Endometrium (tissue), 2 donors: ENCODE measurements at regions not wholly inside any gene's neighbourhood (a gene's known extent, or its start where the extent isn't known, plus 50 kb on each side); places are given as distances from the start of the nearest gene placed in this dataset.

ENCODE experiments used
- FAIRE-seq: peaks from 2 replicates; lab custom pipeline; 2012; peaks lifted over from hg19 to GRCh38; lab: Jason Lieb, UNC
- donor health status: control.
- donor health status: control.

DNA sequence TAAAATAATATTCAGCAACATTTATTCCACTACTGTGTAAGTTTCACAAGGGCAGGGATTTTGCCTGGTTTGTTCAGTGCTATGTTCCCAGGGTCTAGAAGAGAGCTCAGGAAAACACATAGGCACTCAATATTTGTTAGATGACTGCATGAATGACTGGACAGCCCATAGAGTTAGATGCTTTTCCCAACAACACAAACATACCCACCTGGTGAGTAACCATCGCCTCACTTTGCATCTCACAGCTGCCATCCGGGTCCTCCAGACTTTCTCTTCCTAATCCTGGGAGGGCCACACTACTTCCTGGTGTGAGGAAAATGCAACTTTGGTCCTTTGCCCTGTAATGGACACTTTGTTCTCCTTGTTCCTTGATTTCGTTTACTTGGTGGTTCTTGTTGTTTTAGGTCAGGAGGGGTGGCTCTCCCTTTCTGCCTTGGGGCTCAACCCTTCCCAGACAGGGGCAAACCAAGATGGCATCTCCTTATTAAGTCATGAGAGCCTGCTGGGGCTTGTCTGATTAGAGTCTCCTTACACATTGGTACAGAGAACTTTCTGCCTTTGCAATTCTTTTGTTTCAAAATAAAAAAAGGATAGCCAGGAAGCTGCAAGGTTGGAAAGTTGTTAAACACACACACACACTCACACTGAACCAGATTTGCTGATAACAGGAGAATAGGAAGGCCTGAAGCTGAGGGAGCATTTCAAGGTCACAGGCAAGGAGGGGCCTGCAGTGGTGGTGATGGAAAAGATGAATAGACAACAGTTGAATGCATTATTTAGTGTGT is 190.6 kb downstream of the MID1IP1 start:
- FAIRE-seq: no peak

DNA sequence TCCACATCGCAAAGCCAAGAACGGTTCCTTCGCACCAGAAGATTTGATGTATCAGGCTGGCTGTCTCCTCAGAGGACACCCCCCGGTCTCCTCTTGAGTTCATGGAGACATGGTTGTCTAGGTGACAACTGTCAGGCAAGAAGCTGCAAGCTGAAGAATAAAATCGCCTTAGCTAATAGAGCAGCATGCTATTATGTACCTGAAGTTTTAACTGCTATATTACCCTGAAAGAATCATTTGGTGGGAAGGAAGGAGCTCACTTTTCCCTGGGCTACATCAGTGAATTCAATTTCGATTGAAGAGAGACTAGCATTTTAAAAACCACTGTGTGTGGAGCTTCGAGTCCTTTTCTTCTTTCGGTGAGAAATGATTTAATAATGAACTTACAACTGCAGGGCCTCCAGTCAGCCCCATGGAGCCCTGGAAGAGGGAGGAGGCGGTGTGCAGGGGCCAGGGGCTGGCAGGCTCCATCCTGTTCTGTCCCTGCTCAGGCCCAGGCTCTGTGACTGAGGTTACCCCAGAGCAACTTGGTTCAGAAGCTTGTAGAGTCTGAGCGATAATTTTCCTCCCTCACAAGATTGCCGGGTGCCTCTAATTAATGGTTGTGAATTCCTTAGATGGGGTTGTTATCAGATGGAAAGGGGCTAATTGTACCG is 191.3 kb downstream of the MID1IP1 start:
- FAIRE-seq: no peak

DNA sequence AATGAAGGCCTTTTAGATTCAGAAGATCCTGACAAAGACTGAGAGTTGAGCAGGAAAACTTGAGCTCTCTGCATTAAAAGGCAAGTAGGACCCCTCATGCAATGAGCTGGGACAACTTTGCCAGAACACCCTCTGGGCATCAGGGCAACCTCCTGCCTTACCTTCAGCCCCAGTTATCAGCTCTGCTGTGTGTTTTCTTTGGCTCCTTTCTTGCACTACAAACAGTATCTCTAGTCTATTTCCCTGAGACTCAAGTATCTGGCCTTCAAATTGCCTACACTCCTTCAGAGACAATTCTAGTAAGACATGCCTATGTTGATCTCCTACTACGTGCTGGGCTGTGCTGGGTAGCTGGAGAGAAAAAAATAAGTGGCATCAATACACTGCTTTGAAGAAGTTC is 192.2 kb downstream of the MID1IP1 start:
- no peak for FAIRE-seq

DNA sequence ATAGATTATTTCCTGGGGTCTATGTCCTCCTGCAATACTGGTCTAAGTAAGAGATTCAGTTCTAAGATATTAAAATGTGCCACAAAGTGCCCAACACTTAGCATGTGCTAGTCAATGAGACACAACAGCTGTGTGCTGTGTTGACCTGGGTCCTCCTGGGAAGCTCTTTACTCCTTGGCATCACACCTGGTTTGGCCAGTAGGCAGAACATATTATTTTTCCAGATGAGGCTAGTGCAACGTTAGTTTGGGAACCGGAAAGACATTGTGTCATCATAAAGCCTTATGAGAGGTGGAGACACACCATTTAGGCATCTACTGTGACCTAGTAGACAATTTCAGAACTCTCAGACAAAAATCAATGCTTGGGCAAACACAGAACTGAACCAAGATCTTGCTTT is 197.8 kb downstream of the MID1IP1 start:
- no peak for FAIRE-seq

DNA sequence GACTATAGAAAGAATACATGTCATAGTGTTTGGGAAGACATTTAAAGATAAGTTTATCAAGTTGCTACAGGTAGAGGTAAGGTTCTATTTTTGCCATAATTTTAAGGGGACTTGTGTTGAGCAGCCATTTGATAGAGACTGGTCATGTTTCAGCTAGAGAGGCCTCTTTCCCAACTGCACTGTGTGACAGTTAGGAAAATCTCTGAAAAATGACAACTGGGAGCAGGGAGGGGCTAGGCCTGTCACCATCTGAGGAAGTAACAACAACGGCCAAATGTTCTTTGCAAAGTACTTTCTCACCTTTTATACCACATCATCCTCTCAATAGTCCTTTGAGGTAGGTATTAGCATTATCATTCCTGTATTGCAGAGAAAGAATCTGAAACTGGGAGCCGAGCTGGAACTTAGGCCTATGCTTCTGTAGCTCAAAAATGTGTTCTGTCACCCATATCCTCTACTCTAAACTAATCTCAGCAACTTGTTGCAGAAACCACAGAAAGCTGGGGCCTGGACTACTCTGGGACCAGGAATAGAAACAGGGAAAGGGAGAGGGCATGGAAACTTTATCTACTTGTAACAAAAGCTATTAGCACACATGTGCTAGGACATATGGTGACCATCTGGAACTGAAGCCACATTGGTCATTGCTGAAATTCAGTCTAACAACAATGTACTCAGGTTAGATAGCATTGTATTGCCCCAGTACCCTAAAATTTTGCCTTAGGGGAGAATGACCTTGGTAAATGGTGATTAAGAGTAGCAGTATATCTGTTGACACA is 198.9 kb downstream of the MID1IP1 start:
- FAIRE-seq: no peak

DNA sequence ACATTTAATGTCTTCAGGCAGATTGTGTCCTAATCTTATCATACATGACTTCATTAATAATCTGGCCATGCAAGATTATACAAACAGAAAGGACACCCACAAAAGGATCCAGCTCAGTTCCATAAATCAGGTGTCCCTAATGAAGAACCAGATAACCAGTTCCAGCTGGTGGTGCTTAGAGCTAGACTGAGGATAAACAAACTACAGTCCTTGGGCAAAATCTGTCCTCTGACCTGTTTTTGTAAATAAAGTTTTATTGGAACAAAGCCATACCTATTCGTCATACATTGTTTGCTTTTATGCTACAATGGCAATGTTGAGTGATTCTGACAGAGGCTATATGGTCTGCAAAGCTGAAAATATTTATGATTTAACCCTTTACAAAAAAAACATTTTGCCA is 199.5 kb downstream of the MID1IP1 start:
- FAIRE-seq: no peak

DNA sequence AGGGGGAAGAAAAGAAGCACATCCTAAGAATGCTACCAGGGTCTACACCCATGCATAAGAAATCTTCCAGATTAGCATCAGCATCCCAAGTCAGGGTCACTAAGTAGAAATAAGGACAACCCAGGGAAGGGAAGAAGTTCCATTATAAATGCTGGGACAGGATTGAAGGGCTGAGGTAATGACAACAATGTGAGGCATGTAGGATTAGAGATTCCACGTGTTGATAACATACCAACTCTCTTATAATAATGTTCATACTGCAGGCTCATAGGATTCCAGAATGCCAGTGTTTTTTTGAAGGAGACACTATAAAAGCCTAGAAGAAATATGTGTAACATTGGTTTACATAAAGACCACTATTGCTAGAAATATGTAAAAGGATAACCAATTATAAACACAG is 201.2 kb downstream of the MID1IP1 start:
- no peak for FAIRE-seq

DNA sequence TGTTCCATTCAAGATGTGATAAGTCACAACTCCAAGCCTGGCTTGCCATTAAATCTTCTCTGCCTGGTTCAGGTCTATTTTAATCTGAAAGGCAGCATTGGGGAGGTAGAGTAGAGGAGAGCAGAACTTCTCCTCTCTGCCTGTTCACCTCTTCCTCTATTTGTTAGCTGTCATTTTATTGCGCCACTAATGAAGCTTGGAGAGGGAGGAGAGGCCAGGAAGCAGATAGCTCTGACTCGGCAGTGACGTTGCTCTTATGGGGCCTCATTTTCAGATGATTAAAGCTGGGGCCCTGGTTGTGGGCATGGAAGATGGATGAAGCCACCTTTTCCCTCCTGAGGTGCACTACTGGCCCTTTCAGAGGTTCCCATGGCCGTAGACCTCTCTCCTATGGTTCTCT is 207.3 kb downstream of the MID1IP1 start:
- FAIRE-seq: no peak

DNA sequence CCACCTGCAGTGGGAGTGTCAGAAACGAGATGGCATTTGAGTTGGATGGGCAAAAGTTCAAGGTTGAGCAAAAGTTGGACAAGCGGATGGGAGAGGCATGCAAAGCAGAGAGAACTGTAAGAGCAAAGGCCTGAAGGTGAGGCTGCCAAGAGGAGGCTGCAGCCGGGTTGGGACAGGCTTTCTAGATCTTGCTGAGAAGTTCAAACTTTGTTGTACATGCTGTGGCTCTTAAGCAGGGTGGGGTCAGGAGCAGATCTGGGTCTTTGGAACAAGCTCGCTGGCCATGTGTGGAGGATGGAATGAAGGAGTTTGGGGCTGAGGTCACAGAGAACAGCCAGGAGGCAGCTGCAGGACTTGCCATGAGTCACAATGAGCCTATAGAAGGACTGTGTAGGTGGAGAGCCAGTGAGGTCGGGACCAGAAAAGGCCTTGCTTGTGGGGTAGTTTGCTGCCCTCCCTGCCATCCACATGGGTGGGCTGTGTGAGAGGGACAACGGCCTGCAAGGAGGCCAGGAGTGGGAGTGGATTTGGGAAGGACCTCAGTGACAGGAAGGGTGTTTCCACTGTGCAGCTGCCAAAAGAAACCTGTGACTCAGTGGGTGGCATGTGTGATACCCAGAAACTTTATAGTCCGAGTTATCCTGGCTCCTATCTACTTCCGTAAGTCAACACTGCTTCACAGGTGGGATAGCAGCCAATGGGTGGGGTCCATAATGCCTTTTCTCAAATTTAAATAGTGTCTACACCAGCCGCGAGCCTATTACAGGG is 210.4 kb downstream of the MID1IP1 start:
- FAIRE-seq: no peak

DNA sequence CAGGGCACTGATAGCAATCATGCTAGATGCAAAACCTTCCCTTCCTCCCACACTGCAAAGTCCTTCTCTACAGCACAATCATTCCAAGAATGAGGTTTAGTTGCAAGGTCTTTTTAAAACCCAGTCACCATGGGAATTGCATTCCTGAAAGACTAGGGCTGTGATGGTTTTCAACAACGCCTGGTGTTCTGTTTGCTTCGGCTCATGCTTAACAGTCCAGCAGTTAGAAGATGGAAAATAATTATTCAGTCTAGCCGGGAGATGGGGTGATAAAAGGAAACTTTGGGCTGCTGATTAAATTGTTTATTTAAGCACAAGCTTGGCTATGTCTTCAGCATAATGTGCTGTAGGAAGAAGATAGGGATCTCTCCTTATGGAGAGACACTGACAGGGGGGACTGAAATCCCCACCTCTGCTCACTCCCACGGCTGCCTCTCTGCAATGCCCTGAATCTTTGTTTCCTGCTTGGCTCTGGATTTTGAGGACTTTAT is 211.4 kb downstream of the MID1IP1 start:
- no peak for FAIRE-seq

DNA sequence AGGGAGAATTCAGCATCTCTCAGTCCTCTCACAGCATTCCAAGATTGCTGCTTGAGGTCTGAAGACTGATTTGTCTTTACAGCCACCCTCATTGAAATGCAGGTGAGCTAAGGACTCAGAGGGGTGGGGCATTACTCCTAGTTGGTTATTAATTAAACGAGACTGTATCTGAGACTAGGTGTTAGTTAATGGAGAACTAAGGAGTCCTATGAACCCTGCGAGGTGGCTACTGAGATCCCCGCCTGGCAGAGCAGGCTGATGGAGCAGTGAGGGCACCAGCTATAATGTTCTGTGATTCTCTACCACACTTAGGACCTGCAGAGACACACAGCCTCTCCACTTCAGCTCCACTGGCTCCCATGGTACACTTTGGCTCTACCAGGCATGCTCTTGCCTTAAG is 215.3 kb downstream of the MID1IP1 start:
- FAIRE-seq: no peak

DNA sequence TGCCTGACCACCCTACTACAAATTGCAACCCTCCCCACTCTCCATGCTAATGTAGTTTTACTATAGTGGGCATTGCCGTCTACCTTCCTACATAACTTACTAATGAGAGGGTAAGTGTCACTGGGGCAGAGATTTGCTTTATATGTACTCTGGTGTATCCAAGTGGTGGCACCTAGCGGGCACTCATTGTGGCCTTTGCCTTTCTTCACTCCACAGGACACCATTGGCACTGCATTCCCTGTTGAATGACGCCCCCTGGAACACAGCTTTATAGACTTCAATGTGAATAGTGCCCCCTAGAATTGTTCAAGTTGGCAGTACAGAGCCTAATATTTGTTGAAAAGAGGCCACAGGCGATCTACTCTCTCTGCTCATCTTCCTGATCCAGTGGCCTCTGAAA is 215.8 kb downstream of the MID1IP1 start:
- no peak for FAIRE-seq

DNA sequence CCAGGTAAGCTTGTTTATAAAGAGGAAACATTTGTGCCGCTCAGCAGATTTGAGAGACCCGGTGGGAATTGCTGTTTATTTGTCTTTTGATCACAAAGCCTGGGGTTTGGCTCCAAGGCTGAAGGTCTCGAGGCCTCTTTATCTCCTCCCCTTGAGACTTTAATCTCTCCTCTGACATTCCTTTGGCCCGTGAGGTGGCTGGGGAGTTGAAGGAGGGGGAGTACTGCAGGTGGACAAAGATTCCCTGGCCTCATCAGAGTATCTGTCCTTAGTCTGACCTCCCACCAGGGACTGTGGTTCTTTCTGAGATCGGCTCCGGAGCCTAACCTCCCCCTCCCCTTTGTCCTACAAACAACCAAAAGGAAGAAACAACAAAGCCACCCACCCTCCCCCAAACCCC is 216.5 kb downstream of the MID1IP1 start:
- FAIRE-seq: no peak

DNA sequence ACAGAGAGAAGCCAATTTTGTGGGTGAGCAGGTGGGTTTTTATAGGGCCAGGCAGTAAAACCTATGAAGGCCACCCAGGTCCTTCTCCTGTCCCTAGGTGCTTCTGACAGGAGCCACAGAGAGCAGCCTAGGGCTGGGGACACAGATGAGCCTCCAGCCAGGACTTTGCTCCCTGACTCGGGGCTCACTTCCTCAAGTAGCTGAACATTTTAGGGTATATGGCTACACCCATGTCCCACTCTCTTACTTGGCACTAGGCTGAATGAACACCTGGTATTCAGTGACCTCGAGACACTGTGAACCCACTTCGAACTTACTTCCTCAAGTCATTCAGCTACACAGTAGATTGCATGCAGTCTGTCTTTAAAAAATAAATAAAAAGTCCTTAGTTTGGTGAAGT is 217.3 kb downstream of the MID1IP1 start:
- FAIRE-seq: no peak

DNA sequence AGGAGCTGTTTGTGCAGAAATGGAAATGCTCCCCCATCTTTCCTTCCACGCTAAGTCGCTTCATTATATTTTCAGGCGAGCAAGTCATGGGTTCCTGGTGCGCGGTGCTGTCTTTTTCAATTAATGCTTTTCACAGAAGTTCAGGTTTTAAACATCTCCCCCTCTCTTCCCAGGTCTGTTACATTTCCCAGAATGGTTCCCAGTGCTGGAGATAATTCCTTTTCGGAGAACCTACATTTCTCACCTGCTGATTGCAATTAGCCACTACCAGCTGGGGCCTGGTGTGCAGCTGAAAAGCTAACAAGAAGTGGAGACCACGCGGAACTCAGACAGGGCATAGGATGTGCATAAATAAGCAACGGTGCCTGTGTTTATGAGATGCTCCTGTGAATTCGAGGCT is 217.8 kb downstream of the MID1IP1 start:
- no peak for FAIRE-seq

DNA sequence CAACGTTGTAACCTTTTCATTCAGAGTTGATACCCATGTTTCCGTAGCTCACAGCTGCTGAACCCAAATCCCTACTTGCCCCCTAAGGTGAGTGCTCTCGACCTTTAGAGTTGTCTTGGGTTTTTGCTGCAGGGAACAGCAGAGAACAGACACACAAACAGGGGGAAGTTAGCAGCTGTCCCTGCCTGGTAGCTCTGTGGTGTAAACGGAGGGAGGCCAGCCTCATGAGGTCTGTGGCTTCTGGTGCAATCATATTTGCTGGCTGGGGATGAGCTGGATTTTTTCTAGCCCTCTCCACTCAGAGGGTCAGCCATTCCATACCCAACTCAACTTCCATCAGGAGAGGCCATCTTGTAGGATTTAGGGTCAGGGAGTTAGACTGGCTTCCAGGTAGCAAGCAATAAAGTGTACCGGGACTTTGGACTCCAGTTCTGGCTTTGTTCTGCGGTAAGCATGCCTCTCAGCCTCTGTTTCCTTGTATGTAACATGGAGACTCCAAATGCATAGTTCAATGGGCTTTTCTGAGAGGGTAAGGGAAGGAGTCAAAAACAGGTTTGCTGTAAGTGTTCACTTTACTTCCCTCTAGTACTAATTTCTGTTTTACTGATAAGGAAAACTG is 218.9 kb downstream of the MID1IP1 start:
- FAIRE-seq: no peak

DNA sequence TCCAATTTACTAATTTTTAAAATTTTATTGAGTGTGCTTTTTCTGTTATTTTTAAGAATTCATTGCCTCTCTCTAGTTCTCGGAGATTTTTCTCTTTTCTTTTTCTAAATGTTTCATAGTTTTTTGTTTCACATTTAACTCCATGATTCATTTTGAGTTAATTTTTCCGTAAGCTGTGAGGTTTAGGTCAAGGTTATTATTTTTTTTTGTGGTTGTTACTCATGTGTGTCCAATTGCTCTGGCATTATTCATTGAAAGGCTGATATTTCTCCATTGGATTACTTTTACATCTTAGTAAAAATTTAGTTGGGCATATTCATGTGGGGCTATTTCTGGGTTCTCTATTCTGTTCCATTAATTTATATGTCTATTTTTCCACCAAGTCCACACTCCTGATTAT is 220.8 kb downstream of the MID1IP1 start:
- FAIRE-seq: no peak

DNA sequence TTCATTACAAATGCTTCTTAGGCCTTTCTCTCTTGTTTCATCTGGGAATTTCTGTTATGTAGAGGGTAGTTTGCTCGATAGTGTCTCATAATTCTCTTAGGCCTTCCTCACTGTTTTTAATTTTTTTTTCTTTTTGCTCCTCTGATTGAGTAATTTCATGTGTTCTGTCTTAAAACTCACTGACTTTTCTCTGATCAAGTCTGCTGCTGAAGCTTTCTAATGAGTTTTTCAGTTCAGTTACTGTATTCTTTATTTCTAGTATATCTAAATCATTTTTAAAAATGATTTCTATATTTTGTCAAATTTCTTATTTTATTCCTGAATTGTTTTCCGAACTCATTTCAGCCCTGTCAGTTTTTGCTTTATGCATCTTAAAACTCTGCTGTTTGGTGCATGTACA is 228.0 kb downstream of the MID1IP1 start:
- FAIRE-seq: no peak

DNA sequence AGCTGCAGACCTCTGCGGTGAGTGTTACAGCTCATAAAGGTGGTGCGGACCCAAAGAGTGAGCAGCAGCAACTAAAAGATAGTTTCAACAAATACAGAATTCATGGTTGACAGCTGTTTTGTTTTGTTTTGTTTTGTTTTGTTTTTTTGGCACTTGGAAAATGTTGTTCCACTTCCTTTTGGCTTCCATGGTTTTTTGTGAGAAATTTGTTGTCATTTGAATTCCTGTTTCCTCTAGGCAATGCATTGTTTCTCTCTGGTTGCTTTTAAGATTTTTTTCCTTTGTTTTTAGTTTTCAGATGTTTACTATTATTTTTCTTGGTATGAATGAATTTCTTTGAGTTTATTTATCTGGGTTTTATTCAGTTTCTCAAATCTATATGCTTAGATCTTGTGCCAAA is 229.4 kb downstream of the MID1IP1 start:
- FAIRE-seq: no peak

DNA sequence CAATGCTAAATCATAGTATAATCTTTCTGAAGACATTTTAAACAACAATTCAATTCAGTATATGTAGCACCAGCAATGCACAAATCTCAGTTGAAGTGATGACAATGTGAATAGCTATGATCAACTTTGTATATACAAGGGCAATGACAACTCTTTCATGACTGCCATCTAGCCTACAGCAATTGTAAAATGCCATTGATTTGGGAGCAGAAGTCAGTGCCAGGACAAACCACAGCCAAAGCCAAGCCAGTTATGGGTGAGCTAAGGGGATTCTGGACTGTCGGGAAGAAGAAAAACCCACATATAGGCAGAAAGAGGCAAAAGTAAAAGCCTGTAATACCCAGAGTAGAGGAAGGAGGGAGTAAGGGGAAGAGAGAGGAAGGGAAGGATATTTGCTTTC is 238.6 kb downstream of the MID1IP1 start:
- FAIRE-seq: no peak

DNA sequence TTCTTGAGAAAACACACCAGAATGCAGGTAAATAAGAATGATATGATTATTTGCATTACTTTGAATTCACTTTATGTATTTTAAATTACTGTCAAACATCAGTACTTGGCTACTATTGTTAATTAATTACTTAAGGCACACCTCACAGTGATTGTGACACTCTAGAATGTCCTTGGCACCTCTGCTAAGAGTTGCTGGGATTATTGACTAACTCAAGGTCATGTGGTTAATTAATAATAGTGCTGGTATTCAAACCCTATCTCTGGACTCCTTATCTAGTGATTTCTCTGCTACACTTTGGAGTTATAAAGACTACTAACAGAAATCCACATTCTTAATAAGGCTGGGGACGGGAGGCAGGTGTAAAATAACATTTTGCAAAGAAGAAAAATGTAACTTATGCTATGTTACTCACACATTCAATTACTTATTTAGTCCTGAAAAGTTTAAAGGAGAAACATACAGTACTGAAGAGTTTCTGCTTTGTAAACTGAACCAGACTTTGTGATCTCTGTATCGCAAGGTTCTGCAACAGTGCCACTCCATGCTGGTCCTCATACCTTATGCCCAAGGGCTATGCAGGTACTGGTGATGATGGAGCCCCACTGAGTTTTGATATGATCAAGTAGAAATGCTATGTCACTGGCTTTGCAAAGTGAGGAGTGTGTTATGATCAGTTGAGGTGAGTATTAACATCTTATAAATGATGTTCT is 242.7 kb downstream of the MID1IP1 start:
- no peak for FAIRE-seq
